Caco-2 (cell line): ENCODE measurements at regions not wholly inside any gene's neighbourhood (a gene's known extent, or its start where the extent isn't known, plus 50 kb on each side); places are given as distances from the start of the nearest gene placed in this dataset.

ENCODE experiments used
- BruUV-seq: library from RNA; stranded (reverse); fragments of 400-500 nt; replicated peaks from 2 replicates; lab custom pipeline; 2021; lab: Mats Ljungman, UMichigan
- CTCF ChIA-PET: fragments of 300-600 bp; sonication (Branson Sonifier 250); formaldehyde crosslinking; loops from one replicate; lab custom pipeline; 2022; ENCODE audit warnings: antibody characterized with exemption; lab: Charles Lee
- POLR2A ChIA-PET: fragments of 300-600 bp; sonication (Branson Sonifier 250); formaldehyde crosslinking; loops from one replicate; lab custom pipeline; 2022; ENCODE audit warnings: antibody characterized with exemption; lab: Charles Lee
- DNase-seq, 2 experiments: peaks; one replicate each; pipeline versions ENCODE4 v3.0.0 to v3.0.0-alpha.2; 2020 to 2022
- H3K27me3 ChIP-seq: replicated peaks from 2 replicates; pipeline ENCODE4 v1.6.0; 2011; ENCODE audit warnings: low read length; ENCODE audit not compliant: control insufficient read depth, insufficient read depth
- H3K36me3 ChIP-seq: 2 replicates; pipeline ENCODE4 v1.5.1; 2011; ENCODE audit warnings: low read length; ENCODE audit not compliant: control insufficient read depth, insufficient read depth
- H3K4me1 ChIP-seq: fragments of 250-450 bp; sonication (Bioruptor Pico); 2 replicates; pipeline ENCODE4 v1.5.1; 2020; ENCODE audit warnings: mild to moderate bottlenecking
- H3K4me3 ChIP-seq: 2 replicates; pipeline ENCODE4 v1.5.1; 2011; ENCODE audit warnings: low read depth, mild to moderate bottlenecking, control low read depth, low read length
- H3K9me3 ChIP-seq: fragments of 250-450 bp; sonication (Bioruptor Pico); 2 replicates; pipeline ENCODE4 v1.5.1; 2020; ENCODE audit warnings: mild to moderate bottlenecking, moderate library complexity
- H3K27ac Mint-ChIP-seq: one replicate; pipeline ENCODE4 v1.8.0; 2022; ENCODE audit warnings: mixed read lengths; ENCODE audit not compliant: unreplicated experiment
- H3K27me3 Mint-ChIP-seq: one replicate; pipeline ENCODE4 v1.8.0; 2022; ENCODE audit warnings: mixed read lengths; ENCODE audit not compliant: insufficient read depth, unreplicated experiment
- H3K36me3 Mint-ChIP-seq: one replicate; pipeline ENCODE4 v1.8.0; 2022; ENCODE audit warnings: mild to moderate bottlenecking, mixed read lengths; ENCODE audit not compliant: insufficient read depth, unreplicated experiment
- H3K4me1 Mint-ChIP-seq: one replicate; pipeline ENCODE4 v1.8.0; 2022; ENCODE audit warnings: low read depth, mixed read lengths; ENCODE audit not compliant: unreplicated experiment
- H3K4me3 Mint-ChIP-seq: one replicate; pipeline ENCODE4 v1.8.0; 2022; ENCODE audit warnings: mild to moderate bottlenecking, moderate library complexity, mixed read lengths; ENCODE audit not compliant: unreplicated experiment
- H3K9me3 Mint-ChIP-seq: one replicate; pipeline ENCODE4 v1.8.0; 2022; ENCODE audit warnings: mixed read lengths; ENCODE audit not compliant: unreplicated experiment
- CTCF ChIP-seq, 2 experiments: fragments of 200-600 bp in 1 of 2; IDR thresholded peaks; 1 replicate in 1 of 2; 2 replicates in 1 of 2; pipeline versions ENCODE4 v1.5.1 to v1.8.0; 2011 to 2022; ENCODE audit warnings: antibody characterized with exemption in 1 of 2, control low read depth in 1 of 2, inconsistent platforms in 1 of 2, low read depth in 1 of 2, low read length in 1 of 2, mild to moderate bottlenecking in 1 of 2, moderate library complexity in 1 of 2; ENCODE audit not compliant: insufficient read depth in 1 of 2, severe bottlenecking in 1 of 2, unreplicated experiment in 1 of 2
- intact Hi-C: fragments of 100-400 bp; cut with micrococcal nuclease; formaldehyde crosslinking; loops from one replicate; pipeline ENCODE4 v1.10.0; 2022; ENCODE audit not compliant: unreplicated experiment

GRCh38 chr2:147792966-147793617, 51.7 kb upstream of the ACVR2A start:
- Mint-ChIP-seq H3K9me3 (no peaks in the 10 kb centered on the region), H3K36me3 (no peaks in the 10 kb centered on the region), H3K27me3 (no peaks in the 10 kb centered on the region), H3K4me3 (no peak overlapping the region), H3K4me1 (no peaks in the 10 kb centered on the region), H3K27ac (no peak overlapping the region)
- BruUV-seq, result no TSS peak
- no peak for DNase-seq
- H3K9me3 ChIP-seq, result no peaks in the 10 kb centered on the region
- POLR2A ChIA-PET, result no interaction called here
- TF ChIP-seq CTCF (IDR thresholded peaks at IDR 0.05; ENCODE audit: insufficient read depth in 1 of 2, low read depth in 1 of 2, low read length in 1 of 2, severe bottlenecking in 1 of 2, unreplicated experiment in 1 of 2), result no peak
- no peaks in the 10 kb centered on the region for H3K4me1 ChIP-seq
- intact Hi-C loops, result no loop called here
- H3K27me3 ChIP-seq, result no peaks in the 10 kb centered on the region
- CTCF ChIA-PET, result no interaction called here
- no peaks in the 10 kb centered on the region for H3K36me3 ChIP-seq
- no peak overlapping the region for H3K4me3 ChIP-seq

- ChIA-PET POLR2A (no interaction called here), CTCF (no interaction called here)
- Histone ChIP-seq H3K27me3 (no peaks in the 10 kb centered on the region), H3K4me3 (no peak overlapping the region), H3K9me3 (no peaks in the 10 kb centered on the region), H3K4me1 (no peaks in the 10 kb centered on the region), H3K36me3 (no peaks in the 10 kb centered on the region)
- TF ChIP-seq CTCF (IDR thresholded peaks at IDR 0.05; ENCODE audit: insufficient read depth in 1 of 2, low read depth in 1 of 2, low read length in 1 of 2, severe bottlenecking in 1 of 2, unreplicated experiment in 1 of 2), result no peak
- BruUV-seq, result no TSS peak
- DNase-seq, result no peak
- Mint-ChIP-seq H3K27me3 (no peaks in the 10 kb centered on the region), H3K4me1 (no peaks in the 10 kb centered on the region), H3K4me3 (no peak overlapping the region), H3K36me3 (no peaks in the 10 kb centered on the region), H3K27ac (no peak overlapping the region), H3K9me3 (no peaks in the 10 kb centered on the region)
- intact Hi-C loops, result no loop called here
Measured at GRCh38 chr2:147790580-147790979, 54.2 kb upstream of the ACVR2A start.

- Mint-ChIP-seq H3K4me1 (no peaks in the 10 kb centered on the region), H3K9me3 (no peaks in the 10 kb centered on the region), H3K27me3 (no peaks in the 10 kb centered on the region), H3K36me3 (no peaks in the 10 kb centered on the region), H3K4me3 (no peak overlapping the region), H3K27ac (no peak overlapping the region)
- no peaks in the 10 kb centered on the region for H3K4me1 ChIP-seq
- BruUV-seq, result no TSS peak
- H3K36me3 ChIP-seq, result no peaks in the 10 kb centered on the region
- ChIA-PET CTCF (no interaction called here), POLR2A (no interaction called here)
- H3K27me3 ChIP-seq, result no peaks in the 10 kb centered on the region
- TF ChIP-seq CTCF (IDR thresholded peaks at IDR 0.05; ENCODE audit: insufficient read depth in 1 of 2, low read depth in 1 of 2, low read length in 1 of 2, severe bottlenecking in 1 of 2, unreplicated experiment in 1 of 2), result no peak
- no peak overlapping the region for H3K4me3 ChIP-seq
- no peak for DNase-seq
- intact Hi-C loops, result no loop called here
- H3K9me3 ChIP-seq, result no peaks in the 10 kb centered on the region
Measured at GRCh38 chr2:147789720-147790119, 55.1 kb upstream of the ACVR2A start.
